HFFc6 (cell line): ENCODE measurements at regions not wholly inside any gene's neighbourhood (a gene's known extent, or its start where the extent isn't known, plus 50 kb on each side); places are given as distances from the start of the nearest gene placed in this dataset.

Source experiments
- DNase-seq: peaks from one replicate; pipeline ENCODE4 v3.0.0-alpha.2; 2018
- H3K27ac Mint-ChIP-seq: 2 replicates; pipeline ENCODE4 v1.8.0; 2020; ENCODE audit warnings: mild to moderate bottlenecking, mixed read lengths
- H3K27me3 Mint-ChIP-seq: 2 replicates; pipeline ENCODE4 v1.8.0; 2021; ENCODE audit warnings: mild to moderate bottlenecking, moderate library complexity, mixed read lengths; ENCODE audit not compliant: insufficient read depth
- H3K36me3 Mint-ChIP-seq: 2 replicates; pipeline ENCODE4 v1.8.0; 2021; ENCODE audit warnings: low read depth, mixed read lengths
- H3K4me1 Mint-ChIP-seq: 2 replicates; pipeline ENCODE4 v1.8.0; 2020; ENCODE audit warnings: low read depth, mixed read lengths
- H3K4me3 Mint-ChIP-seq: 2 replicates; pipeline ENCODE4 v1.8.0; 2020; ENCODE audit warnings: mild to moderate bottlenecking, moderate library complexity, mixed read lengths
- H3K9me3 Mint-ChIP-seq: 2 replicates; pipeline ENCODE4 v1.8.0; 2020; ENCODE audit warnings: mild to moderate bottlenecking, mixed read lengths
- CTCF ChIP-seq: fragments of 200-600 bp; sonication (generic); IDR thresholded peaks from 2 replicates; pipeline ENCODE4 v1.5.0; 2021; ENCODE audit warnings: antibody characterized with exemption, mild to moderate bottlenecking

DNA sequence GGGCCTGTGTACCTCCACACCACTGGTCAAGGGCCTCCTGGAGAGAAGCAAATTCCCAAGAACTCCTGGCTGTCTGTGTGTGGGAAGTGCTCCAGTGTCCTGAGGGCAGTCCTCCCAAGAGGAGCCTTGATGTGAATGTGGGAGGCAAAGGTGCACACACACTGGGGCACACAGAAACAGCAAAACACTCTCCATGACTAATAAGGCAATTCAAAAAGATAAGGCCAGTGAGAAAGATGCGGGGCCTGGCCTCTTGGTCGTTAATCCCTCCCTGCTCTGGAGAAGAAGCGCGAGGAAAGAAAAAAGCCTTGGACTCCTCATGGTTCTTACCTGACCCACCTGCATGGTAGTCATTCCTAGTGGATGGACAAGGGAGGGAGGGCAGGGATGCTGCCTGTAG, 373.2 kb downstream of the SLC4A3 start:
- peaks cover 51% of the 10 kb centered on the region for H3K4me1 Mint-ChIP-seq
- TF ChIP-seq CTCF = no peak
- no peak for DNase-seq
- H3K27me3 Mint-ChIP-seq = no peaks in the 10 kb centered on the region
- H3K4me3 Mint-ChIP-seq = no peak overlapping the region
- no peaks in the 10 kb centered on the region for H3K36me3 Mint-ChIP-seq
- no peak overlapping the region for H3K27ac Mint-ChIP-seq
- H3K9me3 Mint-ChIP-seq = no peaks in the 10 kb centered on the region

- TF ChIP-seq CTCF = no peak
- no peaks in the 10 kb centered on the region; the same call in 1 of the 2 replicates for H3K27me3 Mint-ChIP-seq
- H3K9me3 Mint-ChIP-seq = no peaks in the 10 kb centered on the region
- peak overlapping the region; percentile 20 for H3K27ac Mint-ChIP-seq
- no peak overlapping the region for H3K4me3 Mint-ChIP-seq
- no peaks in the 10 kb centered on the region for H3K36me3 Mint-ChIP-seq
- peak; percentile 21 for DNase-seq
- peaks cover 48% of the 10 kb centered on the region for H3K4me1 Mint-ChIP-seq
Measured at GRCh38 chr2:220001751-220002150, 374.3 kb downstream of the SLC4A3 start.

- no peak for TF ChIP-seq CTCF
- no peaks in the 10 kb centered on the region; the same call in 1 of the 2 replicates for H3K27me3 Mint-ChIP-seq
- H3K9me3 Mint-ChIP-seq = no peaks in the 10 kb centered on the region
- H3K27ac Mint-ChIP-seq = peak overlapping the region; percentile 20; the same call in 1 of the 2 replicates
- DNase-seq = no peak
- H3K4me3 Mint-ChIP-seq = no peak overlapping the region
- peaks cover 45% of the 10 kb centered on the region for H3K4me1 Mint-ChIP-seq
- no peaks in the 10 kb centered on the region for H3K36me3 Mint-ChIP-seq
Measured at GRCh38 chr2:220002251-220002650, 374.8 kb downstream of the SLC4A3 start.

DNA sequence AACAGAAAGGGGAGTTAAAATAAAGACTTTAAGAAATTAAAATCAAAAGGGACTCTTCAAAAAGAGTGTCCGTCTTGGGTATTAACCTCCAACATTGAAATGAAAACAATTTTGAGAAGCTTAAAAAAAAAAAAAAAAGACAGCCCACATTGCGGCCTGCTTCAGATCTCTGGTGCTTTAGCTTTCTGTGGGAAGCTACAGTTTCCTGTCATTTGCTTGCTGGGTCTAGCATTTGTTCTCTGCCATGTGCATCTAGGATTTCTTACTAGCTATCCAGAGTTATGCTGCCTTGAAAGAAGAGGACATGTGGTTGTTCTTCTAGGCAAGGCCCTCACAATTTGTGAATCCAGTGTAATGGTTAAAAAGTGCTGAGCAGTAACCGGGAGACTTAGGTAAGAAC, 375.3 kb downstream of the SLC4A3 start:
- Mint-ChIP-seq H3K36me3 (no peaks in the 10 kb centered on the region), H3K4me1 (peaks cover 42% of the 10 kb centered on the region), H3K27me3 (no peaks in the 10 kb centered on the region; the same call in 1 of the 2 replicates), H3K27ac (no peak overlapping the region), H3K9me3 (no peaks in the 10 kb centered on the region), H3K4me3 (no peak overlapping the region)
- no peak for TF ChIP-seq CTCF
- DNase-seq = no peak

- H3K4me1 Mint-ChIP-seq = peaks cover 42% of the 10 kb centered on the region
- no peak overlapping the region for H3K4me3 Mint-ChIP-seq
- H3K27me3 Mint-ChIP-seq = no peaks in the 10 kb centered on the region; the same call in 1 of the 2 replicates
- no peak overlapping the region for H3K27ac Mint-ChIP-seq
- no peaks in the 10 kb centered on the region for H3K9me3 Mint-ChIP-seq
- TF ChIP-seq CTCF = no peak
- no peak for DNase-seq
- no peaks in the 10 kb centered on the region for H3K36me3 Mint-ChIP-seq
Measured at GRCh38 chr2:220005362-220005761, 377.9 kb downstream of the SLC4A3 start.

- Mint-ChIP-seq H3K4me3 (no peak overlapping the region), H3K4me1 (peaks cover 36% of the 10 kb centered on the region), H3K27me3 (no peaks in the 10 kb centered on the region; the same call in 1 of the 2 replicates), H3K27ac (no peak overlapping the region), H3K9me3 (no peaks in the 10 kb centered on the region), H3K36me3 (no peaks in the 10 kb centered on the region)
- TF ChIP-seq CTCF = no peak
- no peak for DNase-seq
Measured at GRCh38 chr2:220006152-220006621, 378.8 kb downstream of the SLC4A3 start.
